NCI-H1105 (cell line): ENCODE measurements at regions not wholly inside any gene's neighbourhood (a gene's known extent, or its start where the extent isn't known, plus 50 kb on each side); places are given as distances from the start of the nearest gene placed in this dataset.

Experiments used
- DNase-seq: peaks from one replicate; lab custom pipeline; 2025; lab: John Stamatoyannopoulos, UW

DNA sequence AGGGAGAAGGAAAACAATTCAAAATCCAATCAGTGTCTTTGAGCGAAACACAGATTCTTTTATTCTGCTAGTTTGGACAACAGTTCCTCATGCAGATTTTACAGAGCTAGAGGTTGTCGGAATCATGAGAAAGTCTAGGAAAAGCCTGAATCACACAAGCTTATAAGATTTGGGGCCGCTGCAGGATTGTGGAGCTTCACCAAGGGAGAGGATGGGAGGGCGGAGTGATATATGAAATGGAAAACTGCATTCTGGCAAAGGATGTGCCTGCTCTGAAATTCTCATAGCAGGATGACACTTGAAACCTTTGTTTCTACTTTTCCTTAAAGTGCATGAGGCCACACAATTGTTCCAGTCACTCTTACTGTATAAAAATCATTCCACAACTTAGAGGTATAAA lies 134.3 kb downstream of the OR2K2 start:
- DNase-seq, result no peak

DNA sequence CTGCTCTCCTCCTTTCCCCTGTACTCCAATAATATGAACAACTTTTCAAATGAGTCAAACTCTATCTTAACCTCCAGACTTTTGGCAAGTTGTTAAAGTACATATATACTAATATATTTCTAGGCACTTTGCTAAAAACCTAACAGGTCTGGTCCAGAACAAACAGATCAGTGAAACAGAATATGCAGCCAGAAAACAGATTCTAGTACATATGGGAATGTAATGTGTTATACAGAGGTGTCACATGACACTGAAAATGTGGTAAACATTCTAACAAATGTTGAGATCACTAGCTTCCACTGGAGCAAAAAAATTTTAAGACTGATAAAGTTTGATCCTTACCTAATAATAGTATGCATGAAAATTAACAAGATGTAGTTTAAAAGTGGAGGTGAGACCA lies 136.9 kb downstream of the OR2K2 start:
- no peak for DNase-seq

DNA sequence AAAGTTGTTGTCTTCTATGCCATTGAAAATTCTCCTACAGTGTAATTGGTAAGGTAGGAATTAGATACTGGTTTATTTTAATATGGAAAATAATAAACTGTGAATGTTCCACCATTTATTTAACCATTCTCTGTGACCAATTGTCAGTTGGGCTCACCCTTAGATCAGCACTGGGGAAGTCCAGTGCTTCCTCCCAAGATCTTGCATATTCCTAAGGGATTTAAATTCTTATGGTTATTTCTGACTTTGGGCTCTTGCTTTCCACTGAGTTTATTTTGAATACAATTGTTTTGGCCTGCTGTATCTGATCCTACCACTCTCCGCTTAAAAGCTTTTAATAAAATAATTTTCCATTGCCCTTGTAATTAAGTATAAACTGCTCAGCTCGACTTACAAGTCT lies 137.4 kb downstream of the OR2K2 start:
- no peak for DNase-seq

DNA sequence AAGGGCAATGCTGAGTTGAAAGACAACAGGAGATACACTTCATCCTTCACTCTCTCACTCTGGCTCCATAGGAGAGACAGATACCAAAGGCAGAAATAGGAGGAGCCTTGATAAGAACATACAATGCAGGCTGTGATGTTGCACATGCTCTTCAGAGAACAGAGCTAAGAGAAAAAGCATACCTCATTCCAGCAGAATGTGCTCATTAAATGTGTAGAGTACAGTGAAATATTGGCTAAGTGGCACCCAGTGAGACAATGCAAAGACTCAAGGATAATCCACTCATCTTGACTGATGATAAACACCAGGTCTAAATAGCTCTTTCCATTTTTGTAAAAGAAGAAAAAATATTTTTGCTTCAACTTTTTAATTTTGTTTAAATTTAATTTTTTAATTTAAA lies 139.7 kb downstream of the OR2K2 start:
- no peak for DNase-seq

DNA sequence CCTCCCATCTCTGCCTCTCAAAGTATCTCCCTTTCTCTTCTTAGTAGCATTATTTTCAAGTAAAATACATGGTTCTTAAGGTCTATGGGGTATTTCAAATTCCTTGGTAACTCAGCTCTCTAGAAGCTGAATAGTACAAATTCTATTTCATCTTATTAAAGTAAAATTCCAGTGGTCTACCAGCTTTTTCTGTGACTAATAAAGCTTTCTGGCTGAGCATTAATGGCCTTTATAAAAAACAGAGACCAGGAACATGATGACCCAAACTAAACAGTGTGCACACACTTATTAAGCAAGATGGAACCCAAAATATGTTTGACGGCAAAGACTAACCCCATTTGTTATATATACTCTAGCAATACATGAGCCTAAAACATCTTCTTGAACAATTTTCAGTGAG lies 142.6 kb downstream of the OR2K2 start:
- no peak for DNase-seq

DNA sequence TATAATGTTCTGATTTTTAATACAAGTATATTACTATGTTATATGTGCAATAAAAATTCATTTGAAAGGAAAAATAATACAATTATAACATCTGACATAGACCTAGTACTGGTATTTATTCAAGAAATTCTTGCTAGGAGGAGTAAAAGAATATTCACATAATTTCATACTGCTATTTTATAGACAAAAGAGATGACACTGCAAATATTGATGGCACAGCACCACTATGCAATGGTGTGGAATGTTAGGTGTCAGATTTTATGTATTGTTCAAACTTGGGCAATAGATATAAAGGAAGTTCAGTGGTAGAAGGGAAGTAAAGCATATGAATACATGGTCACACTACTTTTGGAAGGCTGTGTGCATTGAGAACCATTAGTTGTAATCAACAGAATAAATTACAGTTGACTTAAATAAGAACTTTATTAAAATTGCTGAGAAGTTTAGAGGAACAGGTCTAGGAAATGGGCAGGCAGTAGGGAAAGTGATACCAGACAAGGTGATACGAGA lies 143.9 kb downstream of the OR2K2 start:
- DNase-seq, result no peak

DNA sequence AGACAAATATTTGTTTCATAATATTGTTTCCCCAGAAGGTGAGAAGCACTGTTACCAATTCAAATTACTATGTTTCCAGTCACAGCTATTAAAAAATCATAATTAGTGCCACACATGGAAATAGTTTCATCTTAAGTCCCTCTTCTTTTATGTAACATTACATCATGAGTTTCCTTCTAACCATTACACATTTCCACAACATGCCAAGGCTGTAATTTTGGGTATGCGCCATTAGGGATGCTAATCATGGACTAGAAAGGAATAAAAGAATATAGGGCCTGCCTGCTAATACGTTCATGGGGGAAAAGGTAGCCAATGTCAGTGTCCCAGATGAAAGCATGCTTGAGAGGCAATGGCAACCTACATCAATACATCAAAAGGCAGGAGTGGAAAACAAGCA lies 142.5 kb upstream of the LPAR1 start:
- no peak for DNase-seq

DNA sequence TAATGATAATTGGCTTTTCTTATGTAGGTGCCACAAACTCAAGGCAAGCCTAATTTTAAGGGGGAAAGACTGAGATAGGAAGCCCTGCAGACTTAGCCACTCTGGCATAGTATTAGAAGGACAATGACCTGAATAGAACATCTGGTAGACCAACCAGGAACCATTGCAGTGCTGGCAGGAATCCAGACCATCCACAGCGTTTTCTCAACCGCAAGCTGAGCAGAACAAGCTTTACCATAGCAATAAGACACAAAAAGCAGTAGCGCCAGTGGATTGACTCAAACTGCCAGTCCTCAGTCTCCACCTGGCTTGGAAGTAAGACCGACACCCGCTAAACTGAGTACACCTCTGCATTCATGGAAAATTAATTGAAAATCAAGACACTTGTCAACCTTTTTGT lies 141.3 kb upstream of the LPAR1 start:
- DNase-seq, result no peak

DNA sequence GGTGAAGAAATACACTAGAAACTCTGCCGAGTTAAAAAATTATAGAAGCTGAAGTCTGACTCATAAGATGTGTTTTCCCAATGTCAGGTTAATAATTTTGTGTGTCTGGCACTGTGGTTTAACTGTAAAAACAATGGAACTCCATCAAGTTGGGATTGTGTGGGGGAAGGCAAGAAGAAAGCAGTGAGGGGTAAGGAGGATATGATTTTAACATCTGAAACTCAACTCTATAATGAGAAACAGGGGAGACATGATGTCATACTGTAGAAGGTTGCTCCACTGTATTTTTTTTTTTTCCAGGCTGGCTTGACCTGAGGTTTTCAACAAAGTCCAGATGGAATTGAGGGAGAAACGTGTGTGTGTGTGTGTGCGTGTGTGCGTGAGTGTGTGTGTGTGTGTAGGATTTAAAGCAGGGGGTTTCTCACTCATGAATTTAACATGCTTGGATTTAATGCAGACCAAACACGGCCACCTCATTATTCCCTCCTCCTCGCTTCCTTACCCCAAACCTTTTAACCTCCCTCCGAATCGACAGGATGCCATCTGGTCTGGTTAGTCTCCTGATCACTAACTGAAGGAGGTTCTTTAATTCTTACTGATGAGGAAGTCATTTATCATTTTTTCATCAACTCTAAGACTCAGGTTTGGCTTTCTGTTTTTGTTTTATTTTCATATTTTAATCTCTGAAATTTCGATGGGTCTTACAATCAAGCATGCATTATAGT lies 140.2 kb upstream of the LPAR1 start:
- no peak for DNase-seq

DNA sequence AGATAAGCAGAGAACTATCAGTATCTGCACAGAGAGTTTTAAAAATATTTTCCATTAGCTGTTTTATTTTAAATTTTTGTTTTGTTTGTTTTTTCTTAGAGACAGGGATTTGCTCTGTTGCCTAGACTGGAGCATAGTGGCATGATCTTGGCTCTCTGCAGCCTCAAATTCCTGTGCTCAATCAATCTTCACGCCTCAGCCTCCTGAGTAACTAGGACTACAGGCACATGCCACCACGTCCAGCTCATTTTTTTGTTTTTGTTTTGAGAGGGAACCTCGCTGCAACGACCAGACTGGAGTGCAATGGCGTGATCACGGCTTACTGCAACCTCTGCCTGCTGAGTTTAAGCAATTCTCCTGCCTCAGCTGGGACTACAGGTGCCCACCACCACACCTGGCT lies 138.2 kb upstream of the LPAR1 start:
- DNase-seq, result no peak

DNA sequence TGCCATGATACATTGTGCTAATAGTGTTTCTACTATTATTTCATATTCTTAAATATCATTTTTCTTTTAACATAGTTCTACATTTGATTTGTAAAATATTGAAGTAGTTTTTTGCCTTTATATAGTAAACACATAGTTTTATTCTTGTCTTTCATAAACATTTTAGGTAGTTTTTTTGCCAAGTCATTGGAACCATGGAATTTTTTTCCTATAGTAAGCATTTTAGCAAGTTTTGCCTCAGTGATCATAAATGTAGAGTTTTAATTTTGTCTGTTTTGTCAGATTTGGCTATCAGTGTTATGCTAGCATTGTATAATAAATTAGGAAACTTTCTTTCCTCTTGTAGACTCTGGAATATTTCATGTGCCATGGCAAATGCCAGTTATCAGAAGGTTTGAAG lies 137.1 kb upstream of the LPAR1 start:
- DNase-seq, result no peak

DNA sequence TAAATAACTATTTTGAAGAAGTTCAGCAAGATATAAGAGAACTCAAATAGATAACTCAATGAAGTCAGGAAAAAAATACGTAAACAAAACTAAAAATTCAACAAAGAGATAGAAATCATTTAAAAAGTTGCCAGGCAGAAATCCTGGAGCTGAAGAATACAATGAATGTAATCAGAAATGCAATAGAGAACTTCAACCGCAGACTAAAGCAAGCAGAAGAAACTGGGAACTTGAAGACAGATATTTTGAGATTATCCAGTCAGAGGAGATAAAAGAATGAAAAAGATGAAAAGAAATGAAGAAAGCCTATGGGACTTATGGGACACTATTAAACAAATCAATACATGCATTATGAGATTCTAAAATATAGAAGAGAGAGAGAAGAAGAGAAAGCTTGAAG lies 129.1 kb upstream of the LPAR1 start:
- no peak for DNase-seq

DNA sequence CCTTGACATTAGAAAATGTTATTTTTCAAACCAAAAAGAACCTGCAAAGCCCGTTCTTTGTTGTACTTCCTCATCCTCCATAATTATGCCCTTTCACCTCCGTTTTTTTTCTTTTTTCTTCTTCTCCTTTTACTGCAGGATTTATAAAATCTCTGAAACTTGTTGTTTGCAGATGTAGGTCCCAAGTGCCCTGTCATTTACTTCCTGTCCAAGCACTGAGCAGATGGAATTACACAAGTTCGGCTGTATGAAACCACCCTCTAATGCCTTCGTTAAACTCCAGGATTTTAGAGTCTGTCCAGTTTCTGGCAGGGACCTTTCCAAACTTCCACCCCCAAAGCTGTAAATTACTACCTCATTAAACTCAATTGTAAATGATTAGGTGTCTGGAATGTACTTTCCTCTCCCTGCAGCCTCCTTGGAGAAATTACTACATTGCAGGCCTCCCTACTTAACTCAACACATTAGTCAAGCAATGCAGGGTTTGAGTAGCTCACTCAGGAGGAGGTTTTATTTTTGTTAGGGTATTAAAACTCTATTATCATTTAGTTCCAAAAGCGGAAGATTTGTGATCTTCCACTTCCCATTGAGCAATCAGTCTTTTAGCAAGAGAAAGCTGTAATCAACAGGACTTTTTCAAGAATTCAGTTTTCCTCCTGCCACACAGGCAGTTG lies 125.6 kb upstream of the LPAR1 start:
- DNase-seq, result no peak

DNA sequence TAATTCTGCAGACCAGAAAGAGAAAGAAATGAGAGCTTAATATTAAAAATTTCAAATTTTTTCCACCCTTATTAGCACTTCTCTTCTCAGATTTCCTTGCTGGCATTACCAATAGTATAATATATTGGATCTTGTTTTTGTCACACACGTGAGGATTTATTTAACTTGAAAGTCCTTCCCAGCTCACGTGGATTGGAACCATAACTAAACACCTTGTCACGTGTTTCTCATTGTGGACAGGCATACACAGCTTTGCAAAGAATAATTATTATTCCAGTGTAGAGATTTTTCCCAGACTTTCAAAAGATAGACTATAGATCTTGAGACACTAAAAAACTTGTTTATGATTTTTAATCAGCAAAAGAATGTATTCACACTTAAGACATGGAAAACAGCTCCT lies 123.8 kb upstream of the LPAR1 start:
- no peak for DNase-seq

DNA sequence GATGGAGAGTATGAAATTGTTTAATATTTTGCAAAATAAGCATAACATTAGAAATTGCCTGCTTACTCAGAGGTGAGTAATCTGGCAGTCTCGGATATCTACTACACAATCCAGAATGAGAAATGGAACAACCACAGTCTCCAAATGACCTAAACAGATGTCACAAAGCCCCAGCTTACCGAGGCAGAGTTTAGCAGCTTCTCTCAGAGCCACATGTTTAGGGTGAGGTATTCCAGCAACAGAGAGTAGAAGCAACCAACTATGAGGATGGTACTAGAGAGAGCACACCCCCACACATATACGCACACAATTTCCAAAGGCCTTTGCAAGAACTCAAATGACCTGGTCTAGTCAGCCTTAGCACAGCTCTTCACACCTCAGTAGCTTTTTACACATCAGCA lies 122.7 kb upstream of the LPAR1 start:
- no peak for DNase-seq

DNA sequence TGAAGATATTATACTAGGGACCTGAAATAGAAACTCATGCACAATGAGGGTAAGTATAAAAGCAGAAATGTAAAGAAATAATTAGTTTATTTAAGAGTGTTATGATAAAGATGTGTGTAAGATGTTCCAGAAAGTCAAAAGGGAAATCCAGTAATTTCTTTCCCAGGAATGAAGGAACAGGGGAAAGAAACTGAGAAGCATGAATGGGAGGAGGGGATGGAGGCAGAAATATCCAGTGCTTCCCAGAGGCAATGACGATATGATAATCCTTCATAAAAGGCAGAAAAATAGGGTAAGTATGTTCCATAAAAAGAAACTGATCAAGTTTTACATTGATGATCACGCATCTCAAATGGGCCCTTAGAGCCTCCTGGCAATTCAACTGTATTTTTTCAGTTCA lies 120.7 kb upstream of the LPAR1 start:
- no peak for DNase-seq

DNA sequence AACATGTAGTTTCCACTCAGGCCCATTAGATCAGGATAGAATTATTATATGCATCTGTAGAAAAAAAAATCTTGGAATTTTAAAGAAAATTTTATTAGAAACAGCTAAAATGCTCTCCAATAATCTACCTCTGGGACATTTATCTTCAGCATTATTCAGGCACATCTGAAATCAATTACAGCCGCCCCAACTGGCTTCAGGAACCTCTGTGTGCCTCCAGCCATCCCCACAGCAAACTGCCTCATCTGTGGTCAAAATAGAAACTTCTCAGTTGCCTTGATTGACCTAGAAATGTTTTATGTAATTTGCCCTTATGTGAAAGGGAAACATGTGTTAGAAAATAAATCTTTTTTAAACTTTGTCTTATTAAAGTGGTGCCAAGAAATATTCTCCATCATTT lies 120.1 kb upstream of the LPAR1 start:
- no peak for DNase-seq

DNA sequence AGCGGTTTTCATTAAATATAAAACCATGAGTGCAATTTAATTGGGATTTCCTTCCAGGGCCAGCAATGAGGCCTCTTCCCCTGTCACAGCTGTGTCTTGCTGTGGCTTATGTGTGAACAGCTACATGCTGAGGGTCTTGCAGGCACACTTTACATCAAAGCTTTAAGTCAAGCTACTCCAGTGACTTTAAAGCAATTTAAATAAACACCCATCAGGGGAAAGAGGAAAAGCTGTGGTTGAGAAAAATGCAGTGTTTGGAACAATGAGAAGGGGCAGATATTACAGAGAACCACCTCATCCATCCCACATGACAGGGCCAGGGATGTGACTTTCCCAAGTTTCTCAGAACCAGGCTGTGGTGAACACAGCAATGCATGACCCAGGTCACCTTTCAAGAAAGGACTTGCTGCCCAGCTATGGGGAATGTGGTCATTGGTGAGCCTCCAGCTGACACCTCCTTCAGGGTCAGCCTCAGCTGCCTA lies 115.9 kb upstream of the LPAR1 start:
- no peak for DNase-seq

DNA sequence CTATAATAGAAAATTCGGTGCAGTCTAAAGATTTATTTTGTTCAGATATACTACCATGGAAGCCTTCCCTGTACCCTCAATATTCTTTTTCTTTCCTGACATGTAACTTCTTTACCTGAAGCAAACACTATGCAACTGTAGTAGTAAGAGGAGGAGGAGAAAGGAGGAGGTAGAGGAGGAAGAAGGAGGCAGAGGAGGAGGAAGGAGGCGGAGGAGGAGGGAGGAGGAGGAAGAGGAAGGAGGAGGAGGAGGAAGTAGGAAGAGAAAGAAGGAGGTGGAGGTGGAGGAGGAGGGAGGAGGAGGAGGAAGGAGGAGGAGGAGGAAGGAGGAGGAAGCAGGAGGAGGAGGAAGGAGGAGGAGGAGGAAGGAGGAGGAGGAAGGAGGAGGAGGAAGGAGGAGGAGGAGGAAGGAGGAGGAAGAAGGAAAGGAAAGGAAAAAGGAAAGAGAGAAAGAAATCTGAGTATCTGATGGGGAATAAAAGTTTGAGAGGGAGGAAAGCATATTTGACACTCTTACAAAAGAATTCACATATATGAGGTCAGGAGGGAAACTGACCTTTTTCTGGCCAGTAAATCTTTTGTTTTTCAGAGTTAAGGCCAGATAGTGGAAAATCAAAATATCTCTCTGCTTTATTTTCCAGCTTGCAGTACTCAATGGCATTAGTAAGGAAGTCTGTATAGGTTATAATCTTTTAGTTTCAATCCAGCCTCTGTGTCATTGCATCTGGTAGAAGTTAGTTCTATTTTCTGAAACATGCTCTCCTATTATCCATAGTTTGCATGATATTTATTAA lies 114.5 kb upstream of the LPAR1 start:
- DNase-seq, result no peak

DNA sequence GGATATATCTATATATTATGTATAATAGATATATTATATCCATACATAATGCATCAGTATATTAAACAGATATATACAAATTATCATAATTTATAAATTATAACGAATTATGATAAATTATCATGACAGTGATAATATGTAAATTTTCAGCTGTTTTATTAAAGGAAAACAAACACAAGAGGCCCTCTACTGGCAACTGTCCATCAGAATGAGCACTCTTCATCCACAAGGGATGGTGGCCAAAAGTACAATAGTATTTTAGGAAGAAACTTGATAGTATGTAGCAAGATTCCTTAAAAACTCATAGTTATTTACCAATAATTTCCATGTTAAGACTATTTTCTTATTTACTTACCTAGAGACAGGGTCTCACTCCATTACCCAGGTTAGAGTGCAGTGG lies 113.3 kb upstream of the LPAR1 start:
- no peak for DNase-seq

DNA sequence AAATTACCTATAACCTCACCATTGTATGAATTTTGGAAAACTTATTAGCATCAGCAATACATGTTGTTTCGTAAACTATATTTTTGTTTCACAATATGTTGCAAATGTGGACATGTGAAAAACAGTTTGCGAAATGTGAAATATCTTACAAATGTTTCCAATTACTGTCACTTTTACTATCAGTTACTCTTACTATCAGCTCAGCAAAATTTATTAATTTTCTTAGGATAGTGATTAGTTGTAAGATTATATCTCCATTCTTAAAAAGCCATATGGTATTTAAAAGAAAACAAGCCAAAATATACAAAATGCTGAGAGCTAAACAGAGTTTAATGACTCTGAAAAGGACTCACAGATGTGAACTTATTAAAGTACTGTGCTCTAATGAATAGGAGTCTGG lies 111.9 kb upstream of the LPAR1 start:
- no peak for DNase-seq

DNA sequence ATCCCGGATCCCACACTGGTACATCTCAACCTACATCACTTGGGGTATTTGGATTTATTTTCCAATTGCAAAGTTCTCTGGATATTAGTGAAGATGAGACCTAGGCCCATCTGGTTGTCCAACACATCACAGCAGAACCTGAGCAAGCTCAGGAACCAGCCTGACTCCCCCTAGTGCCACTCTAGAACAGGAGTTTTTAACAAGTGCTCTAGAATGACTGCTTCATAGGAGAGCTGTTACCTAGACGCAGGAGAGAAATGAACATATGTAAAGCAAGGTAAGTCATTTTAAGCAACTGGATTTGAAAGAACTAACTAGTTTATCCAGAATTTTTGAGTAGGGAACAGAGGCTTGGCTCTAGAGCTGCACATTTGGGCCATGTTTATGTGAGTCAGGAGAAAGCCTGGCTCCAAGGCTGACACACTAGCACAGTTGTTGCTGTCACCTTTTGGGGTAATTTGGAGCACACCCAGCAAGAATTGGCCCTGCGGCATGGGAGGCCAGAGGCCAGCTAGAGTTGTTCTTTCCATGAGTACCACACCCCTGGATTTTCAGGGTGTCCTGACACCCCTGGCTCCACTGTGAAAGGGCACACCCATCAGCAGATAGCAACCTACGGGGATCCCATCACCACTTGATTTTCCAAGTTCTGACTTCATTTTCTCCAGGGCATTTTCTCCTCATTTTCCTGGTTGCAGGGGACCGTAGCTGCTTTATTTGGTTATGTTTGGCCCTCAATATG lies 110.9 kb upstream of the LPAR1 start:
- DNase-seq, result no peak
